Fibroblast of skin of scalp (primary cell): ENCODE measurements at regions not wholly inside any gene's neighbourhood (a gene's known extent, or its start where the extent isn't known, plus 50 kb on each side); places are given as distances from the start of the nearest gene placed in this dataset.
A peak's percentile ranks its signal among the peaks of the same experiment; 100 is the strongest.

ENCODE experiments used
- DNase-seq: peaks from one replicate; pipeline ENCODE4 v3.0.0-alpha.2; 2013

DNA sequence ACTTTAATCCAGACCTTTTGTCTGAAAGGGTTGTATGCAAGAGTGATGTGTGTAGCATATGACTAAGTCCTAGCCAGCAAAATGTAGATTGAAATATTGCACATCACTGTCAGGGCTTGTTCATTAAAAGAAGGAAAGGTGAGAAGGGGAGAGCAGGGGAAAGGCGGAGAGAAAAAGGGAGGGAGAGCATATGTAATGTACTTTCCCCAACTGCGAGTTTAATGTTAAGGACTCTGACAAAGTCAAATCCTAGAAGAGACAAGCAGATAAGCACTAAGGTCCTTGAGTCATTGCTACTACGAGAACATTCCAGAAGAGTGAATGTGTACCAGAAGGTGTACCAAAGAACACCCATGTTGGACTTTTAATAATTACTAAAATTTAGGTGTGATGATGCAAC is 1336.7 kb downstream of the NSUN3 start:
- no peak for DNase-seq

GRCh38 chr3:95401693-95402092 is 1338.8 kb downstream of the NSUN3 start:
- no peak for DNase-seq

- DNase-seq, result no peak
These were observed 1345.0 kb downstream of the NSUN3 start for GRCh38 chr3:95407709-95408463.

GRCh38 chr3:95408464-95408862 is 1345.6 kb downstream of the NSUN3 start:
- DNase-seq, result no peak

DNA sequence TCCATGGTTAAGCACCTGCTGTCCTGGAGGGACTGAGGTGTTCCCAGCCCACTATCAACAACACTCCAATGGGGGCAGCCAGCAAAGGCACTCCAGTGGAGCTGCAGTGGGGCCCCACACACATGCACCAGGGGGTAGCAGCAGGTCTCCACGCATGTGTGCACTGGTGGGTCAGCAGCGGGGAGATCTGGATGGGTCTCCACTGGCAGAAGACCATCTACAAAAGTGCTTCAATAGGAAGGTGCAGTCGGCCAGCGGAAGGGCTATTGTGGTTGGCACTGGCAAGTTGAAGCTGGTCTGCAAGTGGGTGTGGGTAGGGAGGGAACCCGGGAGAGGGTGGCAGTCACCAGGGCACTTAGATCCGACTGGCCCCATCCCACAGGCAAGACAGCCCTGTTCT is 1355.4 kb downstream of the NSUN3 start:
- DNase-seq, result no peak

DNA sequence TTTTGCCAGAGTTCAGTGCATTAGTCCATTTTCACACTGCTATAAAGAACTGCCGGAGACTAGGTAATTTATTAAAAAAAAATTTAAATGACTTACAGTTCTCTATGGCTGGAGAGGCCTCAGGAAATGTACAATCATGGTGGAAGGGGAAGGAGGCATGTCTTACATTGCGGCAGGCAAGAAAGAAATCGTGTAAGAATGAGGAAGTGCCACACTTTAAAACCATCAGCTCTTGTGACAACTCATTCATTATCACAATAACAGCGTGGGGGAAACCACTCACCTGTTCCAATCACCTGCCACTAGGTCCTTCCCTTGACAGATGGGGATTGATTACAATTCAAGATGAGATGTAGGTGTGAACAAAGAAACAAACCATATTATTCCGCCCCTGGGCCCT is 1361.4 kb downstream of the NSUN3 start:
- no peak for DNase-seq

- peak; percentile 68 for DNase-seq
These were observed 1371.6 kb downstream of the NSUN3 start for GRCh38 chr3:95434491-95434890.

GRCh38 chr3:95437409-95437808 is 1374.5 kb downstream of the NSUN3 start:
- no peak for DNase-seq

DNA sequence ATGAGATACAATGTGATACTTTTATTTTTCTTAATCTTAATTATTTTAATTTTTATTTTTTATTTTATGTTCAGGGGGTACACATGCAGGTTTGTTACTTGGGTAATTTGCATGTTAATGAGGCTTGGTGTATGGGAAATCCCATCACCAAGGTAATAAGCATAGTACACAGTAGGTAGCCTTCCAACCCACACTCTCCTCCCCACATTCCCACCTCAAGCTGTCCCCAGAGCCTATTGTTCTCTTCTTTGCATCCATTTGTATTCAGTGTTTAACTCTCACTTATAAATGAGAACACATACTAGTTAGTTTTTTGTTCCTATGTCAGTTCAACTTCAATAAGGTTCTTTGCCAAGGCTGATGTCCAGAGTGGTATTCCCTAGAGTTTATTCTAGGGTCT is 1375.4 kb downstream of the NSUN3 start:
- no peak for DNase-seq

- DNase-seq, result no peak
These were observed 1371.6 kb upstream of the EPHA6 start for GRCh38 chr3:95442766-95443165.

GRCh38 chr3:95449841-95450240 is 1364.6 kb upstream of the EPHA6 start:
- no peak for DNase-seq

DNA sequence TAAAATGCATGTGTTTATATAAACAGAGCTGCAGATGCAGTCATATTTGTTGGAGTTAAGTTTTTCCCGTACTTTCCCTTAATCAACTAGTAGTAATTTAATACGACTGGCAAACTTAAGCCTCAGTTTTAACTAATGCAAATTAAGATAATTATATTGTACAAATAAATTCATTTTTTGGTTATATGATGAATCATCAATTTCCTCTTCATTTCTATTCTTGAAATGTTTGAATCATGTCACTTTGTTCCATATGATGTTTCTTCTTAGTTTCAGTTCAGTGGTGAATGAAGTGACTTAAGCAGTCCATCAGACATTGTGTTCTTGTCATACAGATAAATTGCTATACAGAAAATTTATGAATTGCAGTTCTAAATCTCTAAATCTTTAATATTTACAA is 1361.2 kb upstream of the EPHA6 start:
- DNase-seq, result no peak

DNA sequence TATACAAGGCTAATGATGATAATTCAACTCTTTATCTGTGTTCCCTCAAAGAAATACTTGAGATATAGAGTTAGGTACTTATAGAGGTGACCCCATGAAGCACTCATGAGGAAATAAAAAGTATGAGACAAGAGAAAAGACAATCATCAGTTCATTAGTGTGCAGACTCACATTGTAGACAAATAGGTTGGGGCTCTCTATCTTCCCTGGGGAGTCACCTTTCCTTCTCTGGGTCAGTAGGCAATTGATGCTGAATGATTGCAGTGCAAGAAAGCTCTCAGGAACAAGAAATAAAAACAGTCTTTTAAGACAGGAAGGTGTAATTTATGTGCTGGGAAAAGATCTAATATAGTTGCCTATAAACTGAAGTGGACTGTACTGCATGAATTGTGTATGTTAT is 1357.6 kb upstream of the EPHA6 start:
- DNase-seq, result no peak

DNA sequence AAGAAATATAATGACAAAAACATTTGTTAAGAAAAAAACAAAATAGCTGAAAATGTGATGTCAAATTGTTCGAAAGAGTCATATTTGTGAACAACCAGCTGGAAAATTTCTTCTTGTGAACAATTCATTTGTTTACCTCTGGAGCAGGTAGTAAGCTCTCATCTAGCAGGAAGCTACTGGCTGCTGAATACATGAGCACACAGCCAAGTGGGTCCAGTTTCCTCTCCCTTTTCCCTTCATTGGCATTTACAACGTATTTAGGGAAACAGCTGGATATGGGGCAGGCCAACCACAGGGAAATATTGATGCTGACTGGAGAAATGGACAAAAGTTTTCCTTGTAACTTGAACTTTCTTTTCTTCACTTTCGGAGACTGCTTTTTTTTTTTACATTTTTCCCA is 1354.7 kb upstream of the EPHA6 start:
- no peak for DNase-seq

GRCh38 chr3:95460274-95460673 is 1354.1 kb upstream of the EPHA6 start:
- no peak for DNase-seq

DNA sequence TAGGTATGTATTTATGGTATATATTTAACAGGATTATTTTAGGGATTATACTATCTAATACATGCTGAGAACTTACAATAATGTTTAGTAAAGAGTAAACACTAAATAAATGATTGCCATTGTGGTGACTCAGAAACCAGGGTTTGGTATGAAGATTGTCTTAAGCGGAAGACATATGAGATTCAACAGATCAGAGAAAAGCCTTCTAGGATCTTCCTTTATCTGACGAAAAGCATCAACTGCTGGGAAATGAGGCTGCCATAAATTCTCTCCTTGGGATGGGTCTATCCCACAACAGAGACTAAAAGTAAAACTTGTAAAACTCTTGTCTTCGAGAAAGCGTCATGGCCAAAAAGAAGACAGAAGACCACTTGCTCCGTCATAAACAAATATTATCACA is 1352.2 kb upstream of the EPHA6 start:
- DNase-seq, result no peak

GRCh38 chr3:95464346-95464745 is 1350.0 kb upstream of the EPHA6 start:
- DNase-seq, result no peak

DNA sequence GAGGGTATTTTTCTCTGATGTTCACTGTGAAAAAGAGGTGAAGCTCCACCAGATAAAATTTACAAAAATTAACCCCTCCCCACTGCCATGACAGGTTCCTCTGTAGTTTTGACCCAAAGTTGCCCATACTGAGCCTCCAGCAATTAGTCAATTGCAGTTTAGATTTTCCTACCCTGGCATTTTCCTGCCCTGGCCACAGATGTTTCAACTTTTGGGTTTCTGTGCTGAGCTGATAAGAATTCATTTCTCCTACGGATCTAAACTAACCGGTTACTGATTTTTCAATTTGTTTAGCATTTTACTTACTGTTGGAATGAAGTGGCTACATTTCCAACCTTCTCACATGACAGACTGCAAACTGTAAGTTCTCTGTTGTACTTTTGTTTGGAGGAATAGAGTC is 1346.1 kb upstream of the EPHA6 start:
- DNase-seq, result no peak

- no peak for DNase-seq
These were observed 1340.1 kb upstream of the EPHA6 start for GRCh38 chr3:95474338-95474737.

DNA sequence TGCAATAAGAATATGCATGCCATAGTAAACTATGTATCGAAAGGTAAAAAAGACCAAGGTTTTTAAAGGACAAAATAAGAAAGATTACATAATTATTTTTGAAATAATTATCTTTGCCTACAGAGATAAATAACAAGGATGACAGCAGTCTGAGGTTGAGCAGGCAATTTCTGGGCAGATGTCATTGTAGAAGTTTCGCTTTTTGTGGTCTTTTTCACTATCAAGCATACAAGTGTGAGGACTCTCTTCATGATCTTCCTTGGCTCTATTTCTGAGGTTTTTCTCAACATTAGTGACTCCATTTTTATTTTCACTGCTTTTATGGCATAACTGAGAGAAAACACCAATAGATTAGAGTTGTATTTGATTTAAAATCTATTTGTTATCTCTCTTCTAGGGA is 1337.9 kb upstream of the EPHA6 start:
- no peak for DNase-seq

DNA sequence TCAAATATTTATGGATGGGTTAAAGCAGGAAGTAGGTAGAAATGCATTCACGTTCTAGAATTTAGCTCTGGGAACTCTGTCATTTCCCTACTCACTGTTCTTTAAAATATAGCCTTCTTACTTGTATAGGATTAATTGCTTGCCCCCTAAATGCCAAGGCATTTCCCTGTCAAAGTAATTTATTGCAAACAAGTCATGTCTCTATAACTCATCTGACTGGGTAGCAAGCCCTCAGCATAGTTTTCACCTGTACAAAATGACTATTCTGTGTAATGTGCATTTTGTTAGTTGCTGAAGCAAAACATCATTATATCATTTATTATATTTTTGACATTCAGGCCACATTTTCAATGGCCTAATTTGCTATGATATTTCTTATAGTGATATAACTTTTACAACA is 1308.2 kb upstream of the EPHA6 start:
- DNase-seq, result no peak

DNA sequence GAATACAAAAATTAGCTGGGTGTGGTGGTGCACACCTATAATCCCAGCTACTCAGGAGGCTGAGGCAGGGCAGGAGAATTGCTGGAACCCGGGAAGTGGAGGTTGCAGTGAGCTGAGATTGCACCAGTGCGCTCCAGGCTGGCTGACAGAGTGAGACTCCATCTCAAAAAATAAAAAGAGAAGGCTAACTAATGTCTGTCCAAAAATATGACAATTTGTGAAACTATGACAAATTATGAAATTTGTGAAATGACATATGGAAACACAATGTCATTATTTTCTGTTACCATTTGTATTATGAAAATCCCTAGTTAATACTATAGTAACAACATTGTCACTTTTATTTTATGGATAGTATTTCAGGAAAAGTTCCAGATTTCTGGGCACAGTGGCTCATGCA is 1306.3 kb upstream of the EPHA6 start:
- no peak for DNase-seq

GRCh38 chr3:95511828-95512227 is 1302.6 kb upstream of the EPHA6 start:
- DNase-seq, result no peak

DNA sequence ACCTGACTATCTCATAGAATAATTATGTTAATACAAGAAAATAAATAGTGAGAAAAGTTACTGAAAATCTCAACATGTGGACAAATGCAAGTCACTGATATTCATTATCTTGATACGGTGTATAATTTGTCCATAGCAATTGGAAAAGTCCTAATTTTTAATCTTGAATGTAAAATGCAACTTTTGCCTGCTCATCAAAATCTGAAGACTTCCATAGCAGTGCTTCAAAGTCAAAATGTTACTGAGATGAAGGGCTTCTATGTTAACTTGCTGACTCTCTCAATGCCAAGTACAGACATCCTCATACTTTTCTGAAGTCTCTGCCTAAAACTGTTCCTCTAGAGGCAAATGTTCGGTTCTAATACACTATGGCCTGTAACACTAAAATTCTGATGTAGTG is 1300.1 kb upstream of the EPHA6 start:
- no peak for DNase-seq

DNA sequence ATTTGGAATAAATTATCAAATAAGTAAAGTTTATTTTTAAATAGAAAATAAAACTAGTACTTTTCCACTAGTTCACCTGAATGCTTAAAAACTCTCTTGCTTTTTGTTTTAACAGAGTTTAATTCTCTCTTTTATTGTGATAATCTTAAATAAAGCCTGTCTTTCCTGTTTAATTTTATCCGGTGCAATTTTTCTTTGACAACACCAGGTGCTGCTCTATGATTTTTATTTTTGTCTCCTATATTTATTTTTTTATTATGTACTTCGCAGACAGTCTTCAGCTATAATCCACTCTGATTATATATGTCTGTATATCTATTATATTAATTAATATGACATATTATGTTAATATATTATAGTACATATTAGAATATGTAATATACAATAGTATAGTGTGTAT is 1293.0 kb upstream of the EPHA6 start:
- no peak for DNase-seq
